Epithelial cell of esophagus (primary cell): ENCODE measurements at regions not wholly inside any gene's neighbourhood (a gene's known extent, or its start where the extent isn't known, plus 50 kb on each side); places are given as distances from the start of the nearest gene placed in this dataset.

Experiments used
- DNase-seq: peaks from one replicate; pipeline ENCODE4 v3.0.0; 2010; ENCODE audit warnings: low read depth
- H3K4me3 ChIP-seq: 2 replicates; pipeline ENCODE4 v1.5.1; 2011; ENCODE audit warnings: mild to moderate bottlenecking, low read length, control low read depth
- CTCF ChIP-seq: IDR thresholded peaks from 2 replicates; pipeline ENCODE4 v1.5.1; 2011; ENCODE audit warnings: low read depth, mild to moderate bottlenecking, low read length, control low read depth, inconsistent platforms; ENCODE audit not compliant: insufficient read depth; ENCODE audit errors: missing control alignments

GRCh38 chr20:12825226-12825595 is 183.6 kb upstream of the SPTLC3 start:
- H3K4me3 ChIP-seq: no peak overlapping the region
- DNase-seq: no peak
- TF ChIP-seq CTCF: no peak

GRCh38 chr20:12827816-12828385 is 180.9 kb upstream of the SPTLC3 start:
- TF ChIP-seq CTCF: no peak
- H3K4me3 ChIP-seq: no peak overlapping the region
- no peak for DNase-seq

GRCh38 chr20:12829170-12829569 is 179.6 kb upstream of the SPTLC3 start:
- DNase-seq: no peak
- TF ChIP-seq CTCF: no peak
- no peak overlapping the region for H3K4me3 ChIP-seq

- DNase-seq: no peak
- no peak overlapping the region for H3K4me3 ChIP-seq
- TF ChIP-seq CTCF: no peak
Measured at GRCh38 chr20:12833861-12834260, 174.9 kb upstream of the SPTLC3 start.

- TF ChIP-seq CTCF: no peak
Measured at GRCh38 chr20:12835999-12836398, 172.8 kb upstream of the SPTLC3 start.

GRCh38 chr20:12837646-12838045 is 171.1 kb upstream of the SPTLC3 start:
- DNase-seq: peak; percentile 54
- no peak overlapping the region for H3K4me3 ChIP-seq
- TF ChIP-seq CTCF: no peak

More at GRCh38 chr20:12835999-12836398, 172.8 kb upstream of the SPTLC3 start:
- H3K4me3 ChIP-seq: no peak overlapping the region
- peak; percentile 90 for DNase-seq

GRCh38 chr20:12838261-12838866 is 170.4 kb upstream of the SPTLC3 start:
- no peak overlapping the region for H3K4me3 ChIP-seq
- no peak for TF ChIP-seq CTCF
- no peak for DNase-seq
